ENCODE measurements at regions not wholly inside any gene's neighbourhood (a gene's known extent, or its start where the extent isn't known, plus 50 kb on each side); places are given as distances from the start of the nearest gene placed in this dataset.

DNA sequence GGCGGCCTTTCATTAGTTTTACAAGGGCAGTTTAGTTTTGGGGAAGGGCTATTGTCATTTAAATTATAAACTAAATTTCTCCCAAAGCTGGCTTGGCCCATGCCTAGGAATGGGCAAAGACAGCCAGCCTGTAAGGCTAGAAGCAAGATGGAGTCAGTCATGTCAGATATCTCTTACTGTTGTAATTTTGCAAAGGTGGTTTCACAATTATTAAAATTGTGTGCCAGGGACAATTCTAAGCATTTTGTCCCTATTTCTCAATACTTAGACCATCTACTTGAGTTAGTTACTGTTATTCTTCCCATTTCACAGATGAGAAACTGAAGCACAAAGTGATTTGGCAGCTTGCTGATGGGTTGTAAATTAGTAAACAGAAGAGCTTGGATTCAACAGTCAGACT is 467.7 kb upstream of the GOT2 start:
- no peak overlapping the region for H3K4me3 ChIP-seq (ENCODE audit: low read depth, low read length)
- no peak for DNase-seq (ENCODE audit: low read depth)
- TF ChIP-seq, protein P1, sequence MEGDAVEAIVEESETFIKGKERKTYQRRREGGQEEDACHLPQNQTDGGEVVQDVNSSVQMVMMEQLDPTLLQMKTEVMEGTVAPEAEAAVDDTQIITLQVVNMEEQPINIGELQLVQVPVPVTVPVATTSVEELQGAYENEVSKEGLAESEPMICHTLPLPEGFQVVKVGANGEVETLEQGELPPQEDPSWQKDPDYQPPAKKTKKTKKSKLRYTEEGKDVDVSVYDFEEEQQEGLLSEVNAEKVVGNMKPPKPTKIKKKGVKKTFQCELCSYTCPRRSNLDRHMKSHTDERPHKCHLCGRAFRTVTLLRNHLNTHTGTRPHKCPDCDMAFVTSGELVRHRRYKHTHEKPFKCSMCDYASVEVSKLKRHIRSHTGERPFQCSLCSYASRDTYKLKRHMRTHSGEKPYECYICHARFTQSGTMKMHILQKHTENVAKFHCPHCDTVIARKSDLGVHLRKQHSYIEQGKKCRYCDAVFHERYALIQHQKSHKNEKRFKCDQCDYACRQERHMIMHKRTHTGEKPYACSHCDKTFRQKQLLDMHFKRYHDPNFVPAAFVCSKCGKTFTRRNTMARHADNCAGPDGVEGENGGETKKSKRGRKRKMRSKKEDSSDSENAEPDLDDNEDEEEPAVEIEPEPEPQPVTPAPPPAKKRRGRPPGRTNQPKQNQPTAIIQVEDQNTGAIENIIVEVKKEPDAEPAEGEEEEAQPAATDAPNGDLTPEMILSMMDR (IDR thresholded peaks at IDR 0.05; ENCODE audit: low read depth, low read length, missing control alignments) = no peak
- in situ Hi-C loops (cut with HindIII; ENCODE audit: low sequenced_read_pairs) = no loop called here

DNA sequence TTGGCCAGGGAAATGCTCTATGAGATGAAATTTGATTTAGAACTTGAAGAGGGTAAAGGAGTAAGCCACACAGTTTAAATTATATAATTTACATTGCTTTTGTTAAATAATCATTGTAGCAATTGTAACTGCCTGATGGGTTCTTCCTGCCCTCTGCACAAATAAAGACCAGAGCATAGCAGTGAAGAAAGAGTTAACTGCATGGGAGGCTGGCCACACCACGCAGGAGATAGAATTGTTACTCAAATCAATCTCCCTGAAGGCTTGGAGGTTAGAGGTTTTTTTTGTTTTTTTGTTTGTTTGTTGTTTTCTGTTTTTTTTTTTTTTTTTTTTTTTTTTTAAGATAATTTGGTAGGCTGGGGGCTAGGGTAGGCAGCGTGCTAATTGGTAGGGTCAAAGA is 467.0 kb upstream of the GOT2 start:
- no peak overlapping the region for H3K4me3 ChIP-seq (ENCODE audit: low read depth, low read length)
- TF ChIP-seq, protein P1 (IDR thresholded peaks at IDR 0.05; ENCODE audit: low read depth, low read length, missing control alignments) = no peak
- in situ Hi-C loops (cut with HindIII; ENCODE audit: low sequenced_read_pairs) = no loop called here
- no peak for DNase-seq (ENCODE audit: low read depth)

DNA sequence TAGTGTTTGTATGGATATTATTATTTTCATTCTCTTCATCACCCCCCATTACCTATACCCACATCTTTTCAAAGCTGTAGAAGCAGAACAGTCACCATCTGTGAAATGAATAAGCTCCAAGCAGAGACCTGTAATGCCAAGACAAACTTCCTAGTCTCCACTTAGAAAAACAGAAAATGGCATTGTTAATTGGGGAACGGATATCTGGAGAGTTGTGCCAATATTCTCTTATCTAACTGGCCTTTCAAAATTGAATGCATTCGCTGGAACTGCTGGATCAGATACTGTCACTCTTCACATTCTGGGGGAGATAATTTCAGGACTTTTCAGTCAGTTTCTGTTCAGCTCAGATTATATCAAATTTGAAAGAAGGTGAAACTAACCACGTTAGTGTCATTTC is 464.4 kb upstream of the GOT2 start:
- DNase-seq (ENCODE audit: low read depth) = no peak
- H3K4me3 ChIP-seq (ENCODE audit: low read depth, low read length) = no peak overlapping the region
- TF ChIP-seq, protein P1 (IDR thresholded peaks at IDR 0.05; ENCODE audit: low read depth, low read length, missing control alignments) = no peak
- in situ Hi-C loops (cut with HindIII; ENCODE audit: low sequenced_read_pairs) = no loop called here

DNA sequence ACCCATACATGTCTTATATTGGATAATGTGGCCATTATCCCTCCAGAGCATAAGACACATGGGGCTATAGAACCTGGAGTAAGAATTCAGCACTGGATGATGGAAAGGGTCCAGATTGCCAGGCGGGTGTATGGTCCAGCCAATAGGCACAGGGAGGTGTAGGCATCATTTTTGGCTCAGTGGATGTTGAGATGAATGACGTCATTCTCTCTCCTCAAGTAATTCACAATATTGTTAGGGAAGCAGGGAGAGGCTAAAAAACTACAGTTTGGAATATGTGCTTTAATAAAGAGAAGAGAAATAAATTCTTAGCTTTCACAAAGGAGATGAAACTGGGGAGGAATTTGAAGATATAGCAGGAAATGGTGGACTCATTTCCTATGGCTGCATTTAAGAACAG is 461.1 kb upstream of the GOT2 start:
- in situ Hi-C loops (cut with HindIII; ENCODE audit: low sequenced_read_pairs) = no loop called here
- TF ChIP-seq, protein P1 (IDR thresholded peaks at IDR 0.05; ENCODE audit: low read depth, low read length, missing control alignments) = no peak
- H3K4me3 ChIP-seq (ENCODE audit: low read depth, low read length) = no peak overlapping the region
- no peak for DNase-seq (ENCODE audit: low read depth)

DNA sequence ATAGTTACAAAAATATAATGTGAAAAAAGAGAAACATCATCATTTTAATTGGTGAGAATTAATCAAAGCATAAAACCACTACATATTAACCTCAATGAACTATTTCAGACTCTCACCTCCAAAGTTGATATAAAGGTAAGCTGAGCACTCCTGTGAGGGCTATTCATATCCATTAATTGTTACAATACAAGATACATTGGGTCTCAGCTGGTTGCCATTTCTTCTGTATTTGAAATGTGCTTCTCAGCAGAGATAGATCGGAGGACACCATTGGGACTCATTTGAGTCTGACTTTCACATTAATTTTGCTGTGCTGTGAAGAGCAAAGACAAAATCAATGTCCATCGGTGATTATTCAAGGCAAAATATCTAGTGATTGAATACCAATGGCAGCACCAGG is 459.5 kb upstream of the GOT2 start:
- DNase-seq (ENCODE audit: low read depth) = no peak
- H3K4me3 ChIP-seq (ENCODE audit: low read depth, low read length) = no peak overlapping the region
- in situ Hi-C loops (cut with HindIII; ENCODE audit: low sequenced_read_pairs) = no loop called here
- TF ChIP-seq, protein P1 (IDR thresholded peaks at IDR 0.05; ENCODE audit: low read depth, low read length, missing control alignments) = no peak

DNA sequence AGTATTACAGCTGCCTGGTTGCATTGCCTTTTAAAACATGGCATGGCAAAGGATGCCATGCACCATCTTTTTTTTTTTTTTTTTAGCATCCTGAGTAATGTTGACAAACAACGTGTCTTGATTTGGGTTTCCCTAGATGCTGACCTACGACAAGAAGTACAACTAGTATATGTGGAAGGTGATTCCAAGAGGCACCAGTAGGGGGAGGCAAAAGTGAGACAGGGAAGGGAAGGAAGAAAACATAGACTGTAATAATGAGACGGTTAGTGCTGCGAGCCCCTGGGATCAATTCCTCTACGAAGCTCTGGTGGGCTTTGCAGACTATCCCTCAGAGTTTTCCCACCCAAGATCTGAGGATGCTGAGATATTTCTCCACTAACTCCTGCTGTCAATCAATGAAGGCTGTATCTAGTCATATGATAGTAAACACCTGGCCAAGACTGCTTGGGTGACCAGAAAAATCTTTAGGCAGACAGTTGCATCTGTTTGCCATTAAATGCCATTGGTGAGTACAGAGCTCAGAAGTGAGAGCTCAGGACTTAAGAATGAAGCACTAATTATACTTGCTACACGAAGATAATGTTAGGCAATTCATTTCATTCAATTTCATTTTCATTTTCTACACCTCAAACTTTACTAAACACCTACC is 458.6 kb upstream of the GOT2 start:
- TF ChIP-seq, protein P1 (IDR thresholded peaks at IDR 0.05; ENCODE audit: low read depth, low read length, missing control alignments) = peak; percentile 58
- DNase-seq (ENCODE audit: low read depth) = no peak
- H3K4me3 ChIP-seq (ENCODE audit: low read depth, low read length) = no peak overlapping the region
- in situ Hi-C loops (cut with HindIII; ENCODE audit: low sequenced_read_pairs) = no loop called here
